ENCODE measurements at regions not wholly inside any gene's neighbourhood (a gene's known extent, or its start where the extent isn't known, plus 50 kb on each side); places are given as distances from the start of the nearest gene placed in this dataset.

GRCh38 chr4:19547463-19547862 is 704.2 kb upstream of the SLIT2 start:
- no CpG with 5 or more reads among the region's 2 CpGs for WGBS (ENCODE audit: extremely low coverage, insufficient read length, low lambda C conversion rate)
- H3K9me3 Mint-ChIP-seq, result no peaks in the 10 kb centered on the region
- no peak overlapping the region for H3T11ph ChIP-seq (ENCODE audit: low read length)
- no peak overlapping the region for H3K4me3 Mint-ChIP-seq
- H2AK5ac ChIP-seq (ENCODE audit: insufficient read length, low read length), result no peak overlapping the region
- H3K23me2 ChIP-seq (ENCODE audit: insufficient read length, low read depth, low read length, poor library complexity, severe bottlenecking), result no peaks in the 10 kb centered on the region
- no peak overlapping the region for H4K91ac ChIP-seq (ENCODE audit: insufficient read length, low read depth, low read length)
- no peak overlapping the region for H2BK5ac ChIP-seq (ENCODE audit: insufficient read length, low read length)
- H4K20me1 ChIP-seq (ENCODE audit: control insufficient read depth, insufficient read depth, insufficient read length), result no peaks in the 10 kb centered on the region
- H2BK20ac ChIP-seq (ENCODE audit: low read depth, low read length, poor library complexity, severe bottlenecking), result no peak overlapping the region
- no peak overlapping the region for H3K27ac Mint-ChIP-seq
- H2BK120ac ChIP-seq (ENCODE audit: low read depth, low read length, poor library complexity, severe bottlenecking), result no peak overlapping the region
- no peak overlapping the region for H3K4me2 ChIP-seq (ENCODE audit: insufficient read depth, insufficient read length, low read length)
- H4K8ac ChIP-seq (replicated peaks; ENCODE audit: insufficient read length, low read depth, low read length), result no peak overlapping the region
- no peak overlapping the region for H3K9ac ChIP-seq (ENCODE audit: extremely low read depth, insufficient read length, low read length)
- H3K36me3 Mint-ChIP-seq (ENCODE audit: insufficient read depth in 1 of 3, low read depth in 3 of 3), result no peaks in the 10 kb centered on the region
- H3K4ac ChIP-seq (ENCODE audit: low read depth, low read length), result no peak overlapping the region
- H3K4me1 Mint-ChIP-seq, result no peaks in the 10 kb centered on the region
- H2AFZ ChIP-seq (ENCODE audit: low read length), result no peak overlapping the region
- no peaks in the 10 kb centered on the region for H3K9me3 ChIP-seq (ENCODE audit: control insufficient read depth, low read depth, low read length)
- no peaks in the 10 kb centered on the region for H3K27me3 ChIP-seq (ENCODE audit: insufficient read depth, low read length)
- no peak overlapping the region for H2BK15ac ChIP-seq (ENCODE audit: low read depth, low read length)
- no peak overlapping the region for H2BK12ac ChIP-seq (ENCODE audit: insufficient read length, low read depth, low read length)
- H3K18ac ChIP-seq (ENCODE audit: insufficient read length, low read depth, low read length), result no peak overlapping the region
- H3K23ac ChIP-seq (ENCODE audit: insufficient read length, low read depth, low read length), result no peak overlapping the region
- H3K79me1 ChIP-seq (ENCODE audit: insufficient read depth, low read depth, low read length, poor library complexity, severe bottlenecking), result no peaks in the 10 kb centered on the region
- H3K27me3 Mint-ChIP-seq (ENCODE audit: low read depth), result no peaks in the 10 kb centered on the region
- H3K14ac ChIP-seq (ENCODE audit: insufficient read depth, low read length), result no peak overlapping the region
- H3K4me1 ChIP-seq (ENCODE audit: insufficient read depth, low read length), result no peaks in the 10 kb centered on the region
- H3K27ac ChIP-seq (ENCODE audit: insufficient read length, low read depth, low read length), result no peak overlapping the region
- no peak overlapping the region for H4K5ac ChIP-seq (ENCODE audit: insufficient read length, low read depth, low read length)
- DNase-seq, result no peak
- no peak overlapping the region for H3K56ac ChIP-seq (ENCODE audit: insufficient read length, low read depth, low read length)
- TF ChIP-seq, protein P1, sequence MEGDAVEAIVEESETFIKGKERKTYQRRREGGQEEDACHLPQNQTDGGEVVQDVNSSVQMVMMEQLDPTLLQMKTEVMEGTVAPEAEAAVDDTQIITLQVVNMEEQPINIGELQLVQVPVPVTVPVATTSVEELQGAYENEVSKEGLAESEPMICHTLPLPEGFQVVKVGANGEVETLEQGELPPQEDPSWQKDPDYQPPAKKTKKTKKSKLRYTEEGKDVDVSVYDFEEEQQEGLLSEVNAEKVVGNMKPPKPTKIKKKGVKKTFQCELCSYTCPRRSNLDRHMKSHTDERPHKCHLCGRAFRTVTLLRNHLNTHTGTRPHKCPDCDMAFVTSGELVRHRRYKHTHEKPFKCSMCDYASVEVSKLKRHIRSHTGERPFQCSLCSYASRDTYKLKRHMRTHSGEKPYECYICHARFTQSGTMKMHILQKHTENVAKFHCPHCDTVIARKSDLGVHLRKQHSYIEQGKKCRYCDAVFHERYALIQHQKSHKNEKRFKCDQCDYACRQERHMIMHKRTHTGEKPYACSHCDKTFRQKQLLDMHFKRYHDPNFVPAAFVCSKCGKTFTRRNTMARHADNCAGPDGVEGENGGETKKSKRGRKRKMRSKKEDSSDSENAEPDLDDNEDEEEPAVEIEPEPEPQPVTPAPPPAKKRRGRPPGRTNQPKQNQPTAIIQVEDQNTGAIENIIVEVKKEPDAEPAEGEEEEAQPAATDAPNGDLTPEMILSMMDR (conservative IDR thresholded peaks at IDR 0.05), result no peak
- no peaks in the 10 kb centered on the region for H3K79me2 ChIP-seq (ENCODE audit: insufficient read depth, low read length)
